Skeletal muscle tissue (tissue), 3 donors: ENCODE measurements at regions not wholly inside any gene's neighbourhood (a gene's known extent, or its start where the extent isn't known, plus 50 kb on each side); places are given as distances from the start of the nearest gene placed in this dataset.
A peak's percentile ranks its signal among the peaks of the same experiment; 100 is the strongest.

Experiments used
- H3K27ac ChIP-seq: one replicate; pipeline ENCODE4 v1.7.0; 2013; ENCODE audit warnings: mild to moderate bottlenecking, low read depth, low read length, inconsistent platforms
- H3K27me3 ChIP-seq, 3 donors: one replicate each; pipeline ENCODE4 v1.7.0; 2013; ENCODE audit warnings: low read length in 3 of 3; ENCODE audit not compliant: control insufficient read depth in 3 of 3, insufficient read depth in 3 of 3
- H3K36me3 ChIP-seq, 3 donors: one replicate each; pipeline ENCODE4 v1.7.0; 2013; ENCODE audit warnings: low read length in 3 of 3; ENCODE audit not compliant: control insufficient read depth in 3 of 3, insufficient read depth in 3 of 3
- H3K4me1 ChIP-seq, 3 donors: one replicate each; pipeline ENCODE4 v1.7.0; 2013; ENCODE audit warnings: low read length in 3 of 3, mild to moderate bottlenecking in 3 of 3; ENCODE audit not compliant: control insufficient read depth in 3 of 3, insufficient read depth in 3 of 3
- H3K4me3 ChIP-seq, 3 donors: one replicate each; pipeline ENCODE4 v1.7.0; 2013; ENCODE audit warnings: low read length in 3 of 3
- H3K9ac ChIP-seq, 3 donors: one replicate each; pipeline ENCODE4 v1.7.0; 2013; ENCODE audit warnings: low read length in 3 of 3, mild to moderate bottlenecking in 3 of 3, moderate library complexity in 2 of 3, low read depth in 1 of 3
- H3K9me3 ChIP-seq, 3 donors: one replicate each; pipeline ENCODE4 v1.7.0; 2013; ENCODE audit warnings: low read length in 3 of 3; ENCODE audit not compliant: control insufficient read depth in 3 of 3
- donor health status: Osteomylitis.

GRCh38 chr3:164460851-164461250, 617.4 kb downstream of the SI start:
- H3K4me3 ChIP-seq: no peak overlapping the region

GRCh38 chr3:164459521-164460151, 618.7 kb downstream of the SI start:
- Histone ChIP-seq H3K4me3 (no peak overlapping the region), H3K36me3 (no peaks in the 10 kb centered on the region), H3K9ac (no peak overlapping the region), H3K4me1 (no peaks in the 10 kb centered on the region), H3K9me3 (no peaks in the 10 kb centered on the region), H3K27ac (no peak overlapping the region), H3K27me3 (no peaks in the 10 kb centered on the region)

More at GRCh38 chr3:164460851-164461250, 617.4 kb downstream of the SI start:
- no peaks in the 10 kb centered on the region for H3K27me3 ChIP-seq
- H3K9ac ChIP-seq: no peak overlapping the region
- no peaks in the 10 kb centered on the region for H3K9me3 ChIP-seq
- no peak overlapping the region for H3K27ac ChIP-seq
- H3K4me1 ChIP-seq: no peaks in the 10 kb centered on the region
- no peaks in the 10 kb centered on the region for H3K36me3 ChIP-seq

GRCh38 chr3:164458986-164459385, 619.3 kb downstream of the SI start:
- H3K4me3 ChIP-seq: no peak overlapping the region
- no peaks in the 10 kb centered on the region for H3K9me3 ChIP-seq
- H3K27ac ChIP-seq: no peak overlapping the region
- H3K27me3 ChIP-seq: no peaks in the 10 kb centered on the region
- no peak overlapping the region for H3K9ac ChIP-seq
- H3K4me1 ChIP-seq: no peaks in the 10 kb centered on the region
- no peaks in the 10 kb centered on the region for H3K36me3 ChIP-seq

- no peak overlapping the region for H3K4me3 ChIP-seq
- no peaks in the 10 kb centered on the region for H3K27me3 ChIP-seq
- H3K36me3 ChIP-seq: no peaks in the 10 kb centered on the region
- H3K9me3 ChIP-seq: no peaks in the 10 kb centered on the region
- no peak overlapping the region for H3K27ac ChIP-seq
- H3K4me1 ChIP-seq: no peaks in the 10 kb centered on the region
- no peak overlapping the region for H3K9ac ChIP-seq
These were observed 624.6 kb downstream of the SI start for GRCh38 chr3:164453714-164454113.

- Histone ChIP-seq H3K36me3 (no peaks in the 10 kb centered on the region), H3K9me3 (no peaks in the 10 kb centered on the region), H3K4me1 (no peaks in the 10 kb centered on the region), H3K9ac (no peak overlapping the region), H3K27me3 (no peaks in the 10 kb centered on the region), H3K4me3 (no peak overlapping the region), H3K27ac (no peak overlapping the region)
These were observed 625.6 kb downstream of the SI start for GRCh38 chr3:164452707-164453106.

- no peak overlapping the region for H3K9ac ChIP-seq
- no peaks in the 10 kb centered on the region for H3K4me1 ChIP-seq
- H3K36me3 ChIP-seq: no peaks in the 10 kb centered on the region
- H3K27ac ChIP-seq: peak overlapping the region; percentile 30
- H3K9me3 ChIP-seq: no peaks in the 10 kb centered on the region
- H3K27me3 ChIP-seq: no peaks in the 10 kb centered on the region
- peak overlapping the region in 1 of 3 donors; percentile 16 for H3K4me3 ChIP-seq
These were observed 627.0 kb downstream of the SI start for GRCh38 chr3:164451072-164451910.

GRCh38 chr3:164450276-164450905, 627.9 kb downstream of the SI start:
- Histone ChIP-seq H3K27ac (no peak overlapping the region), H3K4me3 (no peak overlapping the region)

GRCh38 chr3:164419220-164419619, 659.1 kb downstream of the SI start:
- H3K36me3 ChIP-seq: no peaks in the 10 kb centered on the region
- no peak overlapping the region for H3K4me3 ChIP-seq
- no peak overlapping the region for H3K27ac ChIP-seq
- no peaks in the 10 kb centered on the region for H3K4me1 ChIP-seq
- H3K9ac ChIP-seq: no peak overlapping the region
- no peaks in the 10 kb centered on the region for H3K9me3 ChIP-seq
- H3K27me3 ChIP-seq: no peaks in the 10 kb centered on the region

More at GRCh38 chr3:164450276-164450905, 627.9 kb downstream of the SI start:
- Histone ChIP-seq H3K9me3 (no peaks in the 10 kb centered on the region), H3K9ac (no peak overlapping the region), H3K27me3 (no peaks in the 10 kb centered on the region), H3K4me1 (no peaks in the 10 kb centered on the region), H3K36me3 (no peaks in the 10 kb centered on the region)

GRCh38 chr3:164418414-164418813, 659.9 kb downstream of the SI start:
- H3K4me1 ChIP-seq: no peaks in the 10 kb centered on the region
- no peaks in the 10 kb centered on the region for H3K9me3 ChIP-seq
- H3K4me3 ChIP-seq: no peak overlapping the region
- H3K27ac ChIP-seq: no peak overlapping the region
- no peaks in the 10 kb centered on the region for H3K27me3 ChIP-seq
- H3K36me3 ChIP-seq: no peaks in the 10 kb centered on the region
- no peak overlapping the region for H3K9ac ChIP-seq

GRCh38 chr3:164417955-164418354, 660.3 kb downstream of the SI start:
- Histone ChIP-seq H3K27me3 (no peaks in the 10 kb centered on the region), H3K9ac (no peak overlapping the region), H3K27ac (no peak overlapping the region), H3K36me3 (no peaks in the 10 kb centered on the region), H3K4me1 (no peaks in the 10 kb centered on the region), H3K9me3 (no peaks in the 10 kb centered on the region), H3K4me3 (no peak overlapping the region)
